Stimulated activated CD4-positive, alpha-beta T cell treated with anti-CD3 and anti-CD28 coated beads, Interleukin-15, amount 100 ng/mL, for 1 hour (primary cell): ENCODE measurements at regions not wholly inside any gene's neighbourhood (a gene's known extent, or its start where the extent isn't known, plus 50 kb on each side); places are given as distances from the start of the nearest gene placed in this dataset.

Experiments used
- DNase-seq, 2 donors: peaks; one replicate each; pipeline ENCODE4 v3.0.0-alpha.2; 2020; ENCODE audit warnings: low read depth in 1 of 2, low spot score in 1 of 2

- DNase-seq: peak; percentile 44 to 54
Measured at GRCh38 chr13:40069173-40070044, 413.9 kb downstream of the COG6 start.

- DNase-seq: no peak
Measured at GRCh38 chr13:40070357-40070756, 414.9 kb downstream of the COG6 start.

GRCh38 chr13:40072663-40073120, 417.2 kb downstream of the COG6 start:
- no peak for DNase-seq

DNA sequence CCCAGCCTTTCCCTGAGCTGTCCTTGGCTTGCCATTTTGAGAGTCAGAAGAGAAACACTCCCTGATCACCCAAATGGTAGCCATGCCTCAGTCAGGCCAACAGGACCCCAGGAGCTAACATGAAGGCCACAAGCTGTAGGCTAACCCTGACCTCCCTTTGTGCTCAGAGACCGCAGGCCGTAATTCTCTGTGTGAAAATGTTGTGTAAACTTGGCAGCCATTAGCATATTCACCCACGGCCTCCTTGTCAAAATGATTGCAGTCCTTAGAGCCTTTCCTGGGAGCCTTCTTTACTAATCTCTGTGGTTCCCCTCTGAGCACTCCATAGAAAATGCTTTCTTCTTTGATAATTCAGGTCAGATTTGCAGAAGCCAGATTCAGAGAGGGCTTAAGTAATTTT, 418.9 kb downstream of the COG6 start:
- no peak for DNase-seq

DNA sequence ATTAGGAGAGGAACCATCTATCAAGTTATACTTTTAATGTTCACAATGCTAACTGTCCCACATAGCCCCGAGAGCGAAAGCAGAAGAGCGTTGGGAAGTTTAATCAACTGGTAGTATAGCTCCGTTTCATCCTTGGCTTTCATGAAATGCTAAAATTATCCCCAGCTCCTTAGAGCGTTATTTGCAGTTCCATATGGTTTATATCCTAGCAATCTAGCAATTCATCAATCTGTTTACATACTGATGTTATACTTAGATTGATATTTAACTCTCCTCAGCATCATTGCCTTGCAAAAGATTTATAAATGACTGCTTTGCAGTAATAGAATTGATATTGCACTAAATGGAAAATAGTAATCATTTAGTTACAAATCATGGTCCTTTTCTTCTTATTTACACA, 419.8 kb downstream of the COG6 start:
- no peak for DNase-seq

DNA sequence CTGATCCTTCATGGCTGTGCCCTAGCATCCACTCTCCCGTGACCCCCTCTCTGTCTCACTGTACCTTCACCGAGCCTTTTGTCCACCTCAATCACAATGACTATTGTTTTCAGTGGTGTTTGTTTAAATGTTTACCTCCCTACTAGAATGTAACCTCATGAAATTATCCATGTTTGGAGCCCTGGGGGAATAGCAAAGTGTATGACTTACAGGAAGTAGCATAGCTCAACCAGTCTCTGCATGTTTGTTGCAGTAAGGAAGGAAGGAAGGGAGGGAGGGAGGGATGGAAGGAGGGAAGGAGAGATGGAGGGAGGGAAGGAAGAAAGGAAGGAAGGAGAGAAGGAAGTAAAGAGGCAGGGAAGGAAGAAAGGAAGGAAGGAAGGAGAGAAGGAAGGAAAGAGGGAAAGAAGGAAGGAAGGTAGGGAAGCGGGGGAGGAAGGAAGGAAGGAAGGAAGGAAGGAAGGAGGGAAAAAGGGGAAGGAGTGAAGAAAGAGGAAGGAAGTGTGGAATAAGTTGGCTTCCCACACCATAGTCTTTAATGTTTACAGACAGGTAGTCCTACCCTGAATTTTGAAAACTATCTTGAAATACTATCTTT, 421.4 kb downstream of the COG6 start:
- DNase-seq: no peak

GRCh38 chr13:40077396-40078027, 422.1 kb downstream of the COG6 start:
- DNase-seq: no peak

DNA sequence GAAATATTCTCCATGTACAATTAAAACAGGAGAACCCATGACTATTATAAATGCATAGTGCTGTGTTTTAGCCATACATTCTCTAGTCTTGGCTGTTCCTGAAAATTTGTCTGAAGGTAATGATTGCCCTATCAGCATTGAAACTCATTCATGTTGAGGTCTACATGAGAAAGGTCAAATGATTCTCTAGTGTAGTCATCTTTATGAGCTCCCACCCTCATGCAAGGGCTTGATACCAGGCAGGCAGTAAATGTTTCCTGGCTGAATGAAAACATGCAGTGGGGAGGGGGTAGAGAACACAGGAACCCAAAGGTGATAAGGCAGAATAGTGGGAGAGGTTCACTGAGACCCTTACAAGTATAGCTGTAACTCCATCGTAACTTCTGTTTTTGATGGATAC, 424.3 kb downstream of the COG6 start:
- no peak for DNase-seq

DNA sequence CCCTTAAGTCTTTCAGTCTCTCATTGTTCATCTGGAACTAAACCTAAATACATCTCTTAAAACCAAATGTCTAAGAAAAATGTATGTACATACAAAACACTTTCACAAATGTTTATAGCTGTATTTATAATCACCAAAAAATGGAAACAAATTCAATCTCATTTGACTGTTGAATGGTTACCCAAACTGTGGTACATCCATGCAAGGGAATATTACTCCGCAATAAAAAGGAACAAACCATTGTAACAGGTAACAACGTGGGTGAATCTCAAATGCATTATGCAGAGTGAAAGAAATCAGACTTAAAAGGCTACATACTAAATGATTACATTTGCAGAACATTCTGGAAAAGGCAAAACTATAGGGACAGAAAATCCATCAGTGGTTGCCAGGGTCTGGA, 425.2 kb downstream of the COG6 start:
- DNase-seq: no peak

DNA sequence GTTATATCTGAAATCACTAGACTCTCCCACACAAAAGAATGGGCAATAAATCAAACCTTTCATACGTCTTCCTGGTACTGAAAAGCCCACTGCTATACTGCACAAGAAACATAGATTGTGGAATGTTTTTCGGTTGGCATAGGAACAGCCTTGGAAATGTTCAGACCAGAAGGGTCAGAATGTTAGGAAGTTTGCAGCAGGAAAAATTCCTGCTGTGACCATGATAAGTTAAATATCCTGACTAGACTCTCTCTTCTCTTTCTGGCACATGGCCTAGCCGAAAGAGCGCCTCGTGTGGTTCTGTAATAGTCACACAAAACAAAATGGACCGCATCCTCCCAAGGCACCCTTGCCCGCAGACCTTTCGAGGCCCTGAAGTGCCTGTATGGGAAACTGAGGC, 427.2 kb downstream of the COG6 start:
- DNase-seq: no peak

DNA sequence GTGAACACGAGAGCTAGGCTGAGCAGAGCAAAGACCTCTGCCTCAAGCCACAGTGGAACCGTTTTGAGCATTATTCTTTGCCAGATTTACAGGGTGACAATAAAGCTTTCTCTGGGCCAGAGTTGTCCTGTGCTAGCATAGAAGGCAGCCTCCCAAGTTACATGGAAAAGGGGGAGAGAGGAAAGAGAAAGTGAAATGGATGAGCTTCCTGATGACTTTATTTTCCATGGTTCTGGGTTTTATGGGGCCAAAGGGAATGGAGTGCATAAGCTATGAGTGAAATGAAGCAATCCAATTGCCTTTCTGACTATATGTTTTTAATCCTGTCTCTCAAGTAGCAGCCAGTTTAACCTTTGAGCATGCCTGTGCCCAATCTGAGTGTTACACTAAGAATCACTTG, 428.4 kb downstream of the COG6 start:
- no peak for DNase-seq

GRCh38 chr13:40084934-40085333, 429.5 kb downstream of the COG6 start:
- DNase-seq: no peak

- no peak for DNase-seq
Measured at GRCh38 chr13:40087091-40088002, 431.9 kb downstream of the COG6 start.

- no peak for DNase-seq
Measured at GRCh38 chr13:40094056-40094455, 438.6 kb downstream of the COG6 start.

- no peak for DNase-seq
Measured at GRCh38 chr13:40095695-40096356, 440.4 kb downstream of the COG6 start.

DNA sequence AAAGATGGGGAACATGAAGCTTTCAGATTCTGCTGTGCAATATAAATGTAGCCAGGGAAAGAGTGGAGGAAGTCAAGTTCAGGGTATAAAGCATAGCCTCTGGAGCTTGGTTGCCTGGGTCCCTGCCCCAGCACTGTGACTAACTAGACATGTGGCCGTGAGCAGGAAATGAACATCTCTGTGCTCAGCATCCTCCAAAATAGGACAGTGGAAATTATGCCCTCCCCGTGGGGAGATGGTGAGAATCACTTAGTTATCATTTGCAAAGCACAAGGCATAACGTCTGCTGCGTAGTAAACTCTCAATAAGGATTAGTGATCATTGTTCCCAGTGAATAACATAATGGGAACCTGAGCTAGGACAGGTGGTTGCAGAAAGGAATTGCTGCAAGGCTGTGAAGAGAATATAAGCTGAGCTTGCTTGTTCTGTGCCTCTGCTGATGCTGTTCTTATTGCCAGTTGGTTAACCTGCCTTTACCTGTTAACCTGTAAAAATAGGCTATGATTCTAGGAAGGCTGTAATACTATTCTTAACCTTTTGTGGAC, 441.0 kb downstream of the COG6 start:
- peak in 1 of 2 donors; percentile 10 for DNase-seq

DNA sequence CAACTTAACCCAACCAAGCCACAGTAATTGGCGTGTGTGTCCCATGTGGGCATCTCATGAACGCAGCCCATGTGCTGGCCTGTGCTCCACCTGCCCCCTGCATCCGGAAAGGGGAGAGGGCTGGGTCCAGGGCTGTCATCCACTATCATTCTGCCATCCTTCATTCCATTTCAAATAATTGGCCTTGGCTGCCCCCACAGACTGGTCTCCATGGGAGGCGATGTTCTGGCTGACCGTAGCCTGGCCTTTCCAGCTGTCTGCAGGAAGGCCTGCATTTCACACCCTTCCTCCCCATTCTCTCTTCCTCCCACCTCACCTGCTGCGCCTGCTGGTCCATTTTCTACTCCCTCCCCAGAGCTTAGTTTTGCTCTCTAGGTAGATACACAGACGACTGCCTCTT, 442.8 kb downstream of the COG6 start:
- no peak for DNase-seq

DNA sequence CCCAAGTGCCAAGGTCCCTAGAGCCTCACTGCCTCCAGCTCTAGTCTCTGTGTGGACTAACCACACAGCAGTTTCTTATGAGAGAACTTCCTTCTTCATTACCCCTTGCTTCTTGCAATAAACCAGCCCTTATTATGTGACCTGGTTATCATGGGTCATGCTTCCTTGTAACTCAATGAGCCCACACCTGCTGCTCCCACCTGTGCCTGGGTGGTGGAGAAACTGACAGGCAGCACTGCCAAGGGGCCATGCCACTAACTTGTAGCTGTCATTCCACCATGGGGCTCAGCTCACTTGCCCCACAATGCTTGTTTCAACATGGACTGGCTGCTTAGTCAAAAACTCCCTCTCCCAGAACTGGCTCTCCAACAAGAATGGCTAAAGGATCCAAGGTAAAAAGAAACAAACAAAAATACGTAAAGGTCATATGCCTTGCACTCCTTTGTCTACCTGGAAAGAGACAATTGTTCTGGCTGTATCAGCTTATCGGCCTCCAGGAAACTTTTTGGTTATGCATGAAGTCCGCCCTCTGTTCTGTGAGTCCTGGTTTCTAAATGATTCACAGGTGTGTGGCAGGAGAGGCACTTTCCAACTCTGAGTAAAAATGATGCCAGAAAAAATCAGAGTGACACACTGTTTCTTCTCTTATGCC, 446.4 kb downstream of the COG6 start:
- DNase-seq: no peak

GRCh38 chr13:40102360-40102727, 446.9 kb downstream of the COG6 start:
- no peak for DNase-seq

- peak; percentile 18 to 74 for DNase-seq
Measured at GRCh38 chr13:40102854-40103253, 447.4 kb downstream of the COG6 start.
